H1 (cell line): ENCODE measurements at regions not wholly inside any gene's neighbourhood (a gene's known extent, or its start where the extent isn't known, plus 50 kb on each side); places are given as distances from the start of the nearest gene placed in this dataset.

ENCODE experiments used
- CTCF ChIA-PET: fragments of 300-600 bp; sonication (Branson Sonifier 250); formaldehyde crosslinking; loops from one replicate; lab custom pipeline; 2021; ENCODE audit not compliant: partially characterized antibody; lab: Charles Lee
- POLR2A ChIA-PET: fragments of 300-600 bp; sonication (Branson Sonifier 250); formaldehyde crosslinking; loops from one replicate; lab custom pipeline; 2021; ENCODE audit warnings: inconsistent platforms; ENCODE audit not compliant: partially characterized antibody; lab: Charles Lee
- DNase-seq, 2 experiments: peaks; one replicate each; pipeline versions ENCODE4 v3.0.0 to v3.0.0-alpha.2; 2010 to 2022; ENCODE audit warnings: low spot score in 2 of 2, low read depth in 1 of 2, mixed read lengths in 1 of 2
- FAIRE-seq: peaks from 2 replicates; lab custom pipeline; 2011; peaks lifted over from hg19 to GRCh38; lab: Jason Lieb, UNC
- H2AFZ ChIP-seq: 2 replicates; pipeline ENCODE4 v1.8.1; 2012; ENCODE audit warnings: low read length, inconsistent platforms
- H2AK5ac ChIP-seq: 2 replicates; pipeline ENCODE4 v1.6.1; 2013; ENCODE audit warnings: low read depth, low read length
- H2BK120ac ChIP-seq: replicated peaks from 2 replicates; pipeline ENCODE3; 2013; ENCODE audit warnings: low read depth, low read length, inconsistent platforms
- H2BK12ac ChIP-seq: 2 replicates; pipeline ENCODE4 v1.6.1; 2013; ENCODE audit warnings: low read depth, low read length
- H2BK15ac ChIP-seq: 2 replicates; pipeline ENCODE4 v1.6.1; 2013; ENCODE audit warnings: low read length
- H2BK20ac ChIP-seq: 2 replicates; pipeline ENCODE4 v1.6.1; 2013; ENCODE audit warnings: low read length
- H2BK5ac ChIP-seq: 2 replicates; pipeline ENCODE4 v1.6.1; 2013; ENCODE audit warnings: low read depth, low read length
- H3K14ac ChIP-seq: 2 replicates; pipeline ENCODE4 v1.6.1; 2013; ENCODE audit warnings: inconsistent platforms; ENCODE audit not compliant: insufficient read length
- H3K18ac ChIP-seq: 2 replicates; pipeline ENCODE4 v1.6.1; 2013; ENCODE audit warnings: low read length; ENCODE audit errors: extremely low read depth
- H3K23ac ChIP-seq: 2 replicates; pipeline ENCODE4 v1.6.1; 2013; ENCODE audit warnings: inconsistent platforms; ENCODE audit not compliant: insufficient read length
- H3K23me2 ChIP-seq: 2 replicates; pipeline ENCODE4 v1.6.1; 2013; ENCODE audit warnings: low read depth, low read length
- H3K27ac ChIP-seq: 2 replicates; pipeline ENCODE4 v1.6.1; 2011; ENCODE audit warnings: low read depth, low read length, inconsistent platforms
- H3K27me3 ChIP-seq, 4 experiments: replicated peaks in 1 of 4; 1 replicate in 1 of 4; 2 replicates in 3 of 4; pipeline versions ENCODE4 v1.6.1 to v1.8.1; 2011 to 2013; ENCODE audit warnings: low read length in 3 of 4, mild to moderate bottlenecking in 3 of 4, inconsistent platforms in 2 of 4, mixed read lengths in 2 of 4, moderate library complexity in 1 of 4; ENCODE audit not compliant: control insufficient read depth in 3 of 4, insufficient read depth in 3 of 4; ENCODE audit errors: extremely low read depth in 1 of 4
- H3K36me3 ChIP-seq, 4 experiments: 2 replicates each; pipeline versions ENCODE4 v1.6.1 to v1.8.1; 2011 to 2013; ENCODE audit warnings: mild to moderate bottlenecking in 4 of 4, low read length in 3 of 4, moderate library complexity in 2 of 4, control low read depth in 1 of 4, inconsistent platforms in 1 of 4; ENCODE audit not compliant: insufficient read depth in 4 of 4, control insufficient read depth in 2 of 4
- H3K4ac ChIP-seq: replicated peaks from 2 replicates; pipeline ENCODE3; 2013; ENCODE audit warnings: low read length, low read depth, mixed read lengths, inconsistent platforms; ENCODE audit not compliant: insufficient read length
- H3K4me1 ChIP-seq, 4 experiments: replicated peaks in 1 of 4; 1 replicate in 1 of 4; 2 replicates in 3 of 4; pipeline versions ENCODE4 v1.6.1 to v1.8.1; 2011 to 2013; ENCODE audit warnings: low read length in 3 of 4, inconsistent platforms in 2 of 4, mixed read lengths in 1 of 4; ENCODE audit not compliant: insufficient read depth in 4 of 4, control insufficient read depth in 3 of 4
- H3K4me2 ChIP-seq, 2 experiments: 2 replicates each; pipeline versions ENCODE4 v1.6.1 to v1.8.1; 2011 to 2013; ENCODE audit warnings: low read depth in 2 of 2, low read length in 2 of 2, control low read depth in 1 of 2, inconsistent platforms in 1 of 2, mild to moderate bottlenecking in 1 of 2; ENCODE audit not compliant: insufficient read depth in 1 of 2
- H3K4me3 ChIP-seq, 4 experiments: fragments of 200-600, 300-600 bp in 1 of 4; sonication (generic), shearing (Covaris generic), sonication (Bioruptor Twin) in 1 of 4; 2 replicates each; pipeline versions ENCODE4 v1.5.1 to v1.8.1; 2011 to 2016; ENCODE audit warnings: low read length in 4 of 4, low read depth in 3 of 4, control low read depth in 2 of 4, inconsistent platforms in 2 of 4, mild to moderate bottlenecking in 2 of 4, mixed read lengths in 1 of 4, moderate library complexity in 1 of 4; ENCODE audit not compliant: insufficient read depth in 2 of 4; ENCODE audit errors: extremely low read depth in 1 of 4
- H3K56ac ChIP-seq: replicated peaks from 2 replicates; pipeline ENCODE3; 2013; ENCODE audit warnings: low read depth, mild to moderate bottlenecking, mixed read lengths, low read length, inconsistent platforms; ENCODE audit not compliant: insufficient read length
- H3K79me1 ChIP-seq: 2 replicates; pipeline ENCODE4 v1.6.1; 2013; ENCODE audit warnings: low read depth, low read length, control low read depth
- H3K79me2 ChIP-seq, 2 experiments: 2 replicates each; pipeline versions ENCODE4 v1.6.1 to v1.8.1; 2012 to 2013; ENCODE audit warnings: low read length in 2 of 2, mild to moderate bottlenecking in 2 of 2, inconsistent platforms in 1 of 2; ENCODE audit not compliant: insufficient read depth in 2 of 2, control insufficient read depth in 1 of 2
- H3K9ac ChIP-seq, 4 experiments: replicated peaks in 1 of 4; 1 replicate in 1 of 4; 2 replicates in 3 of 4; pipeline versions ENCODE4 v1.6.1 to v1.8.1; 2011 to 2013; ENCODE audit warnings: low read depth in 3 of 4, low read length in 3 of 4, control low read depth in 2 of 4, mild to moderate bottlenecking in 2 of 4, moderate library complexity in 2 of 4, inconsistent platforms in 1 of 4; ENCODE audit errors: extremely low read depth in 1 of 4
- H3K9me3 ChIP-seq, 2 experiments: 2 replicates each; pipeline versions ENCODE4 v1.6.1 to v1.8.1; 2012 to 2013; ENCODE audit warnings: mild to moderate bottlenecking in 2 of 2, moderate library complexity in 2 of 2, control low read depth in 1 of 2, inconsistent platforms in 1 of 2, low read depth in 1 of 2, low read length in 1 of 2, mixed read lengths in 1 of 2; ENCODE audit not compliant: insufficient read depth in 2 of 2
- H4K20me1 ChIP-seq, 2 experiments: replicated peaks in 1 of 2; 2 replicates each; pipeline versions ENCODE3 to v1.8.1; 2011 to 2013; ENCODE audit warnings: inconsistent platforms in 2 of 2, low read length in 2 of 2, mild to moderate bottlenecking in 1 of 2; ENCODE audit not compliant: insufficient read depth in 2 of 2, control insufficient read depth in 1 of 2
- H4K5ac ChIP-seq: 2 replicates; pipeline ENCODE4 v1.6.1; 2013; ENCODE audit warnings: low read length, low read depth, mixed read lengths, inconsistent platforms; ENCODE audit not compliant: insufficient read length
- H4K8ac ChIP-seq: 2 replicates; pipeline ENCODE4 v1.8.0; 2013; ENCODE audit warnings: mild to moderate bottlenecking, moderate library complexity, low read length, inconsistent platforms; ENCODE audit not compliant: insufficient read depth; ENCODE audit errors: extremely low read depth
- H4K91ac ChIP-seq: replicated peaks from 2 replicates; pipeline ENCODE3; 2013; ENCODE audit warnings: low read length, mixed read lengths, inconsistent platforms; ENCODE audit not compliant: insufficient read length
- CHD2 ChIP-seq: IDR thresholded peaks from 2 replicates; pipeline ENCODE4 v1.6.1; 2012; ENCODE audit warnings: low read length, improper control_type of control experiment
- EP300 ChIP-seq, 2 experiments: IDR thresholded peaks; 1 replicate in 1 of 2; 2 replicates in 1 of 2; pipeline ENCODE4 v1.6.1; 2011 to 2012; ENCODE audit warnings: low read depth in 2 of 2, low read length in 2 of 2, mild to moderate bottlenecking in 2 of 2, borderline replicate concordance in 1 of 2, inconsistent platforms in 1 of 2, moderate library complexity in 1 of 2
- GTF2F1 ChIP-seq: IDR thresholded peaks from 2 replicates; pipeline ENCODE4 v1.6.1; 2012; ENCODE audit warnings: low read depth, low read length, improper control_type of control experiment, borderline replicate concordance
- HDAC2 ChIP-seq, 2 experiments: fragments of 300-600 bp in 1 of 2; sonication (generic) in 1 of 2; IDR thresholded peaks; 2 replicates each; pipeline ENCODE4 v1.6.1; 2011 to 2012; ENCODE audit warnings: low read depth in 2 of 2, low read length in 2 of 2, mild to moderate bottlenecking in 2 of 2, moderate library complexity in 2 of 2, borderline replicate concordance in 1 of 2, inconsistent platforms in 1 of 2
- JUND ChIP-seq: IDR thresholded peaks from 2 replicates; pipeline ENCODE4 v1.6.1; 2011; ENCODE audit warnings: mild to moderate bottlenecking, improper control_type of control experiment, low read length
- NANOG ChIP-seq: IDR thresholded peaks from 2 replicates; pipeline ENCODE4 v1.6.1; 2011; ENCODE audit warnings: low read length, low read depth, mild to moderate bottlenecking, inconsistent platforms; ENCODE audit not compliant: insufficient read depth, poor library complexity, severe bottlenecking
- POLR2AphosphoS5 ChIP-seq: IDR thresholded peaks from 2 replicates; pipeline ENCODE4 v1.6.1; 2011; ENCODE audit warnings: low read depth, low read length
- RBBP5 ChIP-seq: IDR thresholded peaks from 2 replicates; pipeline ENCODE4 v1.7.1; 2012; ENCODE audit warnings: low read depth, mild to moderate bottlenecking, inconsistent platforms, low read length, moderate library complexity, borderline replicate concordance
- RNF2 ChIP-seq: fragments of 200-900, 300-1000 bp; sonication (generic); IDR thresholded peaks from 2 replicates; pipeline ENCODE4 v1.7.1; 2016; ENCODE audit warnings: borderline replicate concordance, low read depth, mild to moderate bottlenecking, antibody characterized with exemption, low read length; ENCODE audit not compliant: poor library complexity, severe bottlenecking; ENCODE audit errors: missing control alignments
- SAP30 ChIP-seq: fragments of 300-600 bp; sonication (generic); IDR thresholded peaks from 2 replicates; pipeline ENCODE4 v1.7.1; 2012; ENCODE audit warnings: low read length, moderate library complexity, mild to moderate bottlenecking, inconsistent platforms; ENCODE audit not compliant: insufficient read depth, insufficient replicate concordance
- SIRT6 ChIP-seq: IDR thresholded peaks from one replicate; pipeline ENCODE4 v1.7.1; 2012; ENCODE audit warnings: low read length, inconsistent platforms
- SIX5 ChIP-seq: IDR thresholded peaks from 2 replicates; pipeline ENCODE4 v1.6.1; 2011; ENCODE audit warnings: mild to moderate bottlenecking, low read depth, low read length
- SUZ12 ChIP-seq: fragments of 200-600 bp; sonication (generic); IDR thresholded peaks from 2 replicates; pipeline ENCODE4 v1.6.1; 2012; ENCODE audit warnings: mild to moderate bottlenecking, inconsistent platforms, low read length, moderate library complexity, mixed read lengths
- TAF7 ChIP-seq: optimal IDR thresholded peaks from 2 replicates; pipeline ENCODE3; 2011; ENCODE audit warnings: low read depth, mild to moderate bottlenecking, inconsistent platforms, low read length, moderate library complexity, borderline replicate concordance
- TCF12 ChIP-seq: IDR thresholded peaks from 2 replicates; pipeline ENCODE4 v1.6.1; 2011; ENCODE audit warnings: low read depth, mild to moderate bottlenecking, low read length
- WGBS, 2 experiments: shearing (Covaris generic) in 1 of 2; methylation state at CpG; one replicate each; pipeline versions ENCODE4 v1.1.6 to v1.1.7; 2013 to 2015; ENCODE audit warnings: low lambda C conversion rate in 2 of 2, mixed read lengths in 2 of 2, inconsistent platforms in 1 of 2, low coverage in 1 of 2, missing lambda C conversion rate in 1 of 2; ENCODE audit not compliant: insufficient replicate concordance in 2 of 2, insufficient coverage in 1 of 2, insufficient read length in 1 of 2; ENCODE audit errors: extremely low coverage in 1 of 2, missing lambda C conversion rate in 1 of 2; 5-methylcytosine and 5-hydroxymethylcytosine counted together

GRCh38 chr11:57883630-57884029, 122.0 kb downstream of the CTNND1 start:
- Histone ChIP-seq H2BK20ac (no peak overlapping the region), H3K9ac (no peak overlapping the region), H2BK5ac (no peak overlapping the region), H3K14ac (no peak overlapping the region), H2BK120ac (no peak overlapping the region), H2AFZ (no peak overlapping the region), H3K56ac (no peak overlapping the region), H3K9me3 (no peaks in the 10 kb centered on the region), H3K27me3 (no peaks in the 10 kb centered on the region), H2BK12ac (no peak overlapping the region), H3K23me2 (no peaks in the 10 kb centered on the region), H3K4me2 (no peak overlapping the region), H4K8ac (no peak overlapping the region), H4K91ac (no peak overlapping the region), H2BK15ac (no peak overlapping the region), H3K4ac (no peak overlapping the region), H4K5ac (no peak overlapping the region), H3K18ac (no peak overlapping the region), H3K4me1 (no peaks in the 10 kb centered on the region), H2AK5ac (no peak overlapping the region)
- 75% methylated on average over 1 of the region's 1 CpG; no CpG with 5 or more reads in 1 of the 2 experiments for WGBS, 2 experiments
- POLR2A ChIA-PET = no interaction called here
- DNase-seq = no peak
- CTCF ChIA-PET = no interaction called here
- FAIRE-seq = no peak
- TF ChIP-seq RBBP5 (no peak), JUND (no peak), RNF2 (no peak), POLR2AphosphoS5 (no peak), SIX5 (no peak), SAP30 (no peak), GTF2F1 (no peak), SUZ12 (no peak), TAF7 (no peak), NANOG (no peak), HDAC2 (IDR thresholded peaks at IDR 0.05; ENCODE audit: borderline replicate concordance in 1 of 2, low read depth in 2 of 2, low read length in 2 of 2) (no peak), SIRT6 (no peak), CHD2 (no peak), EP300 (IDR thresholded peaks at IDR 0.05; ENCODE audit: borderline replicate concordance in 1 of 2, low read depth in 2 of 2, low read length in 2 of 2) (no peak), TCF12 (no peak)
- TF ChIP-seq, all 59 proteins: peak for 0
- H4K20me1 ChIP-seq = no peaks in the 10 kb centered on the region
- no peaks in the 10 kb centered on the region for H3K79me1 ChIP-seq
- H3K79me2 ChIP-seq = no peaks in the 10 kb centered on the region
- no peaks in the 10 kb centered on the region for H3K36me3 ChIP-seq
- no peak overlapping the region for H3K23ac ChIP-seq
- no peak overlapping the region for H3K27ac ChIP-seq
- no peak overlapping the region for H3K4me3 ChIP-seq
